Breast epithelium (tissue), 4 donors: ENCODE measurements at regions not wholly inside any gene's neighbourhood (a gene's known extent, or its start where the extent isn't known, plus 50 kb on each side); places are given as distances from the start of the nearest gene placed in this dataset.

Source experiments
- DNase-seq, 2 donors: peaks; one replicate each; pipeline ENCODE4 v3.0.0-alpha.2; 2019; ENCODE audit warnings: low spot score in 2 of 2
- H3K27ac ChIP-seq, 2 donors: fragments of 200-600 bp; sonication (generic) in 1 of 2; one replicate each; pipeline ENCODE4 v1.5.1; 2016 to 2019; ENCODE audit warnings: mild to moderate bottlenecking in 1 of 2
- H3K27me3 ChIP-seq, 2 donors: fragments of 200-600 bp; sonication (generic) in 1 of 2; one replicate each; pipeline versions ENCODE4 v1.5.1 to v1.6.0; 2017 to 2019; ENCODE audit warnings: control low read depth in 1 of 2, mild to moderate bottlenecking in 1 of 2
- H3K36me3 ChIP-seq: fragments of 200-600 bp; one replicate; pipeline ENCODE4 v1.5.1; 2019
- H3K4me1 ChIP-seq, 2 donors: fragments of 200-600 bp; sonication (generic); one replicate each; pipeline ENCODE4 v1.5.1; 2016 to 2019; ENCODE audit warnings: control low read depth in 1 of 2
- H3K4me3 ChIP-seq, 3 donors: fragments of 200-600 bp; sonication (generic); 1 replicate in 2 of 3; 2 replicates in 1 of 3; pipeline ENCODE4 v1.5.1; 2016 to 2019; ENCODE audit warnings: mild to moderate bottlenecking in 3 of 3, moderate library complexity in 2 of 3
- H3K9me3 ChIP-seq, 2 donors: fragments of 200-600 bp; sonication (generic) in 1 of 2; one replicate each; pipeline ENCODE4 v1.5.1; 2016 to 2019; ENCODE audit warnings: control low read depth in 1 of 2
- CTCF ChIP-seq, 3 donors: fragments of 450-650 bp; IDR thresholded peaks; one replicate each; pipeline ENCODE4 v1.5.1; 2016 to 2017; ENCODE audit warnings: antibody characterized with exemption in 3 of 3, mild to moderate bottlenecking in 3 of 3, moderate library complexity in 3 of 3
- POLR2A ChIP-seq: fragments of 450-650 bp; IDR thresholded peaks from one replicate; pipeline ENCODE4 v1.6.1; 2016; ENCODE audit warnings: antibody characterized with exemption, mild to moderate bottlenecking, moderate library complexity
- POLR2AphosphoS5 ChIP-seq, 3 donors: sonication (generic); formaldehyde crosslinking; IDR thresholded peaks; one replicate each; pipeline ENCODE4 v1.6.1; 2017; ENCODE audit warnings: antibody characterized with exemption in 3 of 3
- intact Hi-C: fragments of 100-400 bp; cut with DNase I; formaldehyde crosslinking; loops from one replicate; pipeline ENCODE4 v1.15.1; 2023; ENCODE audit warnings: low total_unique reads

- Histone ChIP-seq H3K27ac (no peak overlapping the region), H3K4me1 (no peaks in the 10 kb centered on the region), H3K9me3 (peaks cover 7 to 10% of the 10 kb centered on the region in 2 donors), H3K4me3 (no peak overlapping the region), H3K27me3 (no peaks in the 10 kb centered on the region), H3K36me3 (no peaks in the 10 kb centered on the region)
- TF ChIP-seq CTCF (IDR thresholded peaks at IDR 0.05) (no peak), POLR2AphosphoS5 (IDR thresholded peaks at IDR 0.05) (peak in 2 of 3 donors; percentile 20 to 75), POLR2A (no peak)
- intact Hi-C loops, result no loop called here
- DNase-seq, result peak; percentile 52 to 60
These were observed 101.5 kb upstream of the CBLB start for GRCh38 chr3:105970283-105970682.

- H3K4me1 ChIP-seq, result no peaks in the 10 kb centered on the region
- intact Hi-C loops, result no loop called here
- H3K36me3 ChIP-seq, result no peaks in the 10 kb centered on the region
- no peaks in the 10 kb centered on the region for H3K27me3 ChIP-seq
- peaks cover 7 to 10% of the 10 kb centered on the region in 2 donors for H3K9me3 ChIP-seq
- no peak overlapping the region for H3K27ac ChIP-seq
- DNase-seq, result no peak
- TF ChIP-seq POLR2A (no peak), POLR2AphosphoS5 (IDR thresholded peaks at IDR 0.05) (no peak), CTCF (IDR thresholded peaks at IDR 0.05) (no peak)
- no peak overlapping the region for H3K4me3 ChIP-seq
These were observed 103.3 kb upstream of the CBLB start for GRCh38 chr3:105972069-105972468.

- intact Hi-C loops, result no loop called here
- DNase-seq, result no peak
- no peaks in the 10 kb centered on the region for H3K4me1 ChIP-seq
- H3K36me3 ChIP-seq, result no peaks in the 10 kb centered on the region
- H3K27ac ChIP-seq, result no peak overlapping the region
- no peak overlapping the region for H3K4me3 ChIP-seq
- H3K9me3 ChIP-seq, result peaks cover 7 to 10% of the 10 kb centered on the region in 2 donors
- TF ChIP-seq POLR2AphosphoS5 (IDR thresholded peaks at IDR 0.05) (no peak), POLR2A (no peak), CTCF (IDR thresholded peaks at IDR 0.05) (no peak)
- no peaks in the 10 kb centered on the region for H3K27me3 ChIP-seq
These were observed 105.6 kb upstream of the CBLB start for GRCh38 chr3:105974381-105974780.

GRCh38 chr3:105976196-105976595, 107.4 kb upstream of the CBLB start:
- Histone ChIP-seq H3K36me3 (no peaks in the 10 kb centered on the region), H3K4me1 (no peaks in the 10 kb centered on the region), H3K4me3 (no peak overlapping the region), H3K27me3 (no peaks in the 10 kb centered on the region), H3K27ac (no peak overlapping the region), H3K9me3 (peaks cover 2 to 7% of the 10 kb centered on the region in 2 donors)
- DNase-seq, result no peak
- TF ChIP-seq POLR2AphosphoS5 (IDR thresholded peaks at IDR 0.05), result no peak
- TF ChIP-seq POLR2A, result no peak
- no peak for TF ChIP-seq CTCF (IDR thresholded peaks at IDR 0.05)
- intact Hi-C loops, result no loop called here

GRCh38 chr3:105979961-105980360, 111.1 kb upstream of the CBLB start:
- H3K27me3 ChIP-seq, result no peaks in the 10 kb centered on the region
- no peaks in the 10 kb centered on the region for H3K9me3 ChIP-seq
- TF ChIP-seq POLR2AphosphoS5 (IDR thresholded peaks at IDR 0.05), result no peak
- TF ChIP-seq POLR2A, result no peak
- no peak for TF ChIP-seq CTCF (IDR thresholded peaks at IDR 0.05)
- H3K27ac ChIP-seq, result no peak overlapping the region
- H3K36me3 ChIP-seq, result no peaks in the 10 kb centered on the region
- intact Hi-C loops, result no loop called here
- no peak for DNase-seq
- H3K4me3 ChIP-seq, result no peak overlapping the region
- no peaks in the 10 kb centered on the region for H3K4me1 ChIP-seq
